Lung (tissue), 11 donors: ENCODE measurements at regions not wholly inside any gene's neighbourhood (a gene's known extent, or its start where the extent isn't known, plus 50 kb on each side); places are given as distances from the start of the nearest gene placed in this dataset.

Source experiments
- ATAC-seq: fragments of 200-7000 bp; cut with Tn5 transposase; one replicate; pipeline ENCODE4 v1.9.1; 2020; ENCODE audit warnings: moderate number of reproducible peaks; ENCODE audit not compliant: insufficient read depth, low FRiP score
- DNase-seq, 3 donors: peaks; one replicate each; pipeline ENCODE4 v3.0.0-alpha.2; 2013 to 2017
- H3K27ac ChIP-seq, 2 donors: one replicate each; pipeline ENCODE4 v1.5.1; 2013; ENCODE audit warnings: mild to moderate bottlenecking in 2 of 2, moderate library complexity in 2 of 2, control low read depth in 1 of 2, inconsistent platforms in 1 of 2, low read depth in 1 of 2, low read length in 1 of 2
- H3K27me3 ChIP-seq, 3 donors: one replicate each; pipeline ENCODE4 v1.5.1; 2013; ENCODE audit warnings: low read length in 2 of 3; ENCODE audit not compliant: control insufficient read depth in 3 of 3, insufficient read depth in 3 of 3
- H3K36me3 ChIP-seq, 4 donors: one replicate each; pipeline ENCODE4 v1.5.1; 2013; ENCODE audit warnings: low read length in 4 of 4, mild to moderate bottlenecking in 1 of 4, moderate library complexity in 1 of 4; ENCODE audit not compliant: control insufficient read depth in 4 of 4, insufficient read depth in 4 of 4
- H3K4me1 ChIP-seq, 5 donors: one replicate each; pipeline ENCODE4 v1.5.1; 2013; ENCODE audit warnings: low read length in 5 of 5, mild to moderate bottlenecking in 2 of 5, moderate library complexity in 1 of 5; ENCODE audit not compliant: control insufficient read depth in 5 of 5, insufficient read depth in 5 of 5
- H3K4me3 ChIP-seq: one replicate; pipeline ENCODE4 v1.5.1; 2013; ENCODE audit warnings: mild to moderate bottlenecking, control low read depth, moderate library complexity
- H3K9ac ChIP-seq, 2 donors: one replicate each; pipeline ENCODE4 v1.5.1; 2013; ENCODE audit warnings: low read length in 2 of 2, control low read depth in 1 of 2; ENCODE audit not compliant: insufficient read depth in 1 of 2
- H3K9me3 ChIP-seq, 4 donors: one replicate each; pipeline ENCODE4 v1.5.1; 2013; ENCODE audit warnings: low read length in 3 of 4, mild to moderate bottlenecking in 1 of 4, moderate library complexity in 1 of 4; ENCODE audit not compliant: control insufficient read depth in 4 of 4, insufficient read depth in 3 of 4
- CTCF ChIP-seq: IDR thresholded peaks from 2 replicates; pipeline ENCODE4 v1.5.1; 2012; ENCODE audit warnings: mild to moderate bottlenecking; ENCODE audit errors: control extremely low read depth, extremely low read depth
- WGBS, 2 donors: extraction: QIAGEN DNeasy Blood & Tissue Kit; methylation state at CpG; one replicate each; pipeline ENCODE4 v1.1.7; 2013; 5-methylcytosine and 5-hydroxymethylcytosine counted together
- donor health status: control.
- donor health status: control.
- donor health status: Bipolar disorder and iron deficiency.
- donor health status: healthy.
- donor health status: DM: yes; HTN: yes; CAD: no.

GRCh38 chrX:43405191-43405590 lies 250.9 kb upstream of the MAOA start:
- Histone ChIP-seq H3K4me1 (peaks cover 0 to 5% (median 0%) of the 10 kb centered on the region in 5 donors), H3K27me3 (peaks cover 0 to 5% (median 3%) of the 10 kb centered on the region in 3 donors), H3K4me3 (no peak overlapping the region), H3K9me3 (peaks cover 0 to 3% (median 0%) of the 10 kb centered on the region in 4 donors), H3K9ac (no peak overlapping the region), H3K36me3 (no peaks in the 10 kb centered on the region), H3K27ac (no peak overlapping the region)
- 44 to 71% methylated on average over 1 of the region's 1 CpG for WGBS, 2 donors
- ATAC-seq (no peak), DNase-seq (no peak)
- TF ChIP-seq CTCF = no peak

- peaks cover 0 to 4% (median 3%) of the 10 kb centered on the region in 3 donors for H3K27me3 ChIP-seq
- no peaks in the 10 kb centered on the region for H3K36me3 ChIP-seq
- H3K27ac ChIP-seq = no peak overlapping the region
- H3K4me1 ChIP-seq = no peaks in the 10 kb centered on the region
- H3K9ac ChIP-seq = no peak overlapping the region
- no peak for DNase-seq
- no peak for TF ChIP-seq CTCF
- no peak for ATAC-seq
- H3K9me3 ChIP-seq = peaks cover 0 to 3% (median 0%) of the 10 kb centered on the region in 4 donors
- no peak overlapping the region for H3K4me3 ChIP-seq
Observed at GRCh38 chrX:43423876-43424275, 232.2 kb upstream of the MAOA start.

- TF ChIP-seq CTCF = no peak
- Histone ChIP-seq H3K9ac (no peak overlapping the region), H3K27me3 (no peaks in the 10 kb centered on the region), H3K36me3 (no peaks in the 10 kb centered on the region), H3K4me1 (no peaks in the 10 kb centered on the region), H3K4me3 (no peak overlapping the region), H3K9me3 (no peaks in the 10 kb centered on the region), H3K27ac (no peak overlapping the region)
- ATAC-seq = no peak
- WGBS, 2 donors = 35 to 63% methylated on average over 2 of the region's 2 CpGs
- no peak for DNase-seq
Observed at GRCh38 chrX:43436517-43436916, 219.6 kb upstream of the MAOA start.

GRCh38 chrX:43446752-43447151 lies 209.3 kb upstream of the MAOA start:
- DNase-seq = peak in 1 of 3 donors; percentile 1
- WGBS, 2 donors = 63 to 85% methylated on average over 2 of the region's 2 CpGs
- Histone ChIP-seq H3K9ac (no peak overlapping the region), H3K9me3 (peaks cover 0 to 7% (median 0%) of the 10 kb centered on the region in 4 donors), H3K27ac (no peak overlapping the region), H3K4me3 (no peak overlapping the region), H3K27me3 (peaks cover 0 to 3% (median 0%) of the 10 kb centered on the region in 3 donors), H3K36me3 (no peaks in the 10 kb centered on the region), H3K4me1 (no peaks in the 10 kb centered on the region)
- ATAC-seq = no peak
- TF ChIP-seq CTCF = no peak
